ENCODE measurements at regions not wholly inside any gene's neighbourhood (a gene's known extent, or its start where the extent isn't known, plus 50 kb on each side); places are given as distances from the start of the nearest gene placed in this dataset.

GRCh38 chr4:72974694-72975487, 94.6 kb downstream of the COX18 start:
- no peak for DNase-seq (ENCODE audit: low read depth)
- no peaks in the 10 kb centered on the region for H3K27me3 ChIP-seq (ENCODE audit: control insufficient read depth, insufficient read depth, low read length)
- H3K36me3 ChIP-seq (ENCODE audit: control insufficient read depth, insufficient read depth, low read length), result no peaks in the 10 kb centered on the region
- POLR2A ChIA-PET, result interaction anchor here (0.6 kb wide), 1 partner anchor 477 kb away, joined by 3 read pairs; no protein-coding TSS in a partner anchor
- TF ChIP-seq, protein P1, sequence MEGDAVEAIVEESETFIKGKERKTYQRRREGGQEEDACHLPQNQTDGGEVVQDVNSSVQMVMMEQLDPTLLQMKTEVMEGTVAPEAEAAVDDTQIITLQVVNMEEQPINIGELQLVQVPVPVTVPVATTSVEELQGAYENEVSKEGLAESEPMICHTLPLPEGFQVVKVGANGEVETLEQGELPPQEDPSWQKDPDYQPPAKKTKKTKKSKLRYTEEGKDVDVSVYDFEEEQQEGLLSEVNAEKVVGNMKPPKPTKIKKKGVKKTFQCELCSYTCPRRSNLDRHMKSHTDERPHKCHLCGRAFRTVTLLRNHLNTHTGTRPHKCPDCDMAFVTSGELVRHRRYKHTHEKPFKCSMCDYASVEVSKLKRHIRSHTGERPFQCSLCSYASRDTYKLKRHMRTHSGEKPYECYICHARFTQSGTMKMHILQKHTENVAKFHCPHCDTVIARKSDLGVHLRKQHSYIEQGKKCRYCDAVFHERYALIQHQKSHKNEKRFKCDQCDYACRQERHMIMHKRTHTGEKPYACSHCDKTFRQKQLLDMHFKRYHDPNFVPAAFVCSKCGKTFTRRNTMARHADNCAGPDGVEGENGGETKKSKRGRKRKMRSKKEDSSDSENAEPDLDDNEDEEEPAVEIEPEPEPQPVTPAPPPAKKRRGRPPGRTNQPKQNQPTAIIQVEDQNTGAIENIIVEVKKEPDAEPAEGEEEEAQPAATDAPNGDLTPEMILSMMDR (IDR thresholded peaks at IDR 0.05; ENCODE audit: insufficient read depth, low read depth, low read length), result no peak
- CTCF ChIA-PET, result interaction anchor here (0.9 kb wide), 1 partner anchor 17 kb away, joined by 3 read pairs; no protein-coding TSS in a partner anchor
- H3K4me3 ChIP-seq (ENCODE audit: low read depth, low read length), result no peak overlapping the region

- CTCF ChIA-PET, result no interaction called here
- DNase-seq (ENCODE audit: low read depth), result peak; percentile 70
- Histone ChIP-seq H3K4me3 (ENCODE audit: low read depth, low read length) (no peak overlapping the region), H3K36me3 (ENCODE audit: control insufficient read depth, insufficient read depth, low read length) (no peaks in the 10 kb centered on the region), H3K27me3 (ENCODE audit: control insufficient read depth, insufficient read depth, low read length) (no peaks in the 10 kb centered on the region)
- POLR2A ChIA-PET, result no interaction called here
- TF ChIP-seq, protein P1 (IDR thresholded peaks at IDR 0.05; ENCODE audit: insufficient read depth, low read depth, low read length), result no peak
Observed at GRCh38 chr4:72971572-72971971, 97.9 kb downstream of the COX18 start.

- TF ChIP-seq, protein P1 (IDR thresholded peaks at IDR 0.05; ENCODE audit: insufficient read depth, low read depth, low read length), result no peak
- no peaks in the 10 kb centered on the region for H3K27me3 ChIP-seq (ENCODE audit: control insufficient read depth, insufficient read depth, low read length)
- no peak for DNase-seq (ENCODE audit: low read depth)
- ChIA-PET POLR2A (no interaction called here), CTCF (no interaction called here)
- H3K4me3 ChIP-seq (ENCODE audit: low read depth, low read length), result no peak overlapping the region
- H3K36me3 ChIP-seq (ENCODE audit: control insufficient read depth, insufficient read depth, low read length), result no peaks in the 10 kb centered on the region
Observed at GRCh38 chr4:72970756-72971155, 98.8 kb downstream of the COX18 start.

DNA sequence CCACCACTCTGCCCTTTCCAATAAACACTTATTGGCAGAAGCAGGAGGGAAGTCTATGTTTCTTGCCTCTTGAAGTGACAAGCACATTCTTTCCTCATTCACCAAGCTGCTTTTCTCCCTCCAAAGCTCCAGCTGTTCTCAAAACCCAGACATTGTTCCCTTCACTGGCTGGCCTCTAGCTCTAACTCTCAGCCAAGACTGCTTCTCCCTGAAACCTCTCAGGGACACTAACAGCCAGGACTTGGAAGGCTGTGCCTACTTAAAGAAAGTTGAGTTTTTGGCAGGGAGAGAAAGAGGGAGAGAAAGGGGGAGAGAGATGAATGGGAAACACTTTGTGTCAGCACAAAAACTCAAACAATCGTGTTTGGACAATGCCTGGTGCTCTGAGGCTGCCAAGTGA, 99.5 kb downstream of the COX18 start:
- no peaks in the 10 kb centered on the region for H3K27me3 ChIP-seq (ENCODE audit: control insufficient read depth, insufficient read depth, low read length)
- no peaks in the 10 kb centered on the region for H3K36me3 ChIP-seq (ENCODE audit: control insufficient read depth, insufficient read depth, low read length)
- POLR2A ChIA-PET, result no interaction called here
- CTCF ChIA-PET, result no interaction called here
- no peak overlapping the region for H3K4me3 ChIP-seq (ENCODE audit: low read depth, low read length)
- DNase-seq (ENCODE audit: low read depth), result no peak
- TF ChIP-seq, protein P1 (IDR thresholded peaks at IDR 0.05; ENCODE audit: insufficient read depth, low read depth, low read length), result no peak

DNA sequence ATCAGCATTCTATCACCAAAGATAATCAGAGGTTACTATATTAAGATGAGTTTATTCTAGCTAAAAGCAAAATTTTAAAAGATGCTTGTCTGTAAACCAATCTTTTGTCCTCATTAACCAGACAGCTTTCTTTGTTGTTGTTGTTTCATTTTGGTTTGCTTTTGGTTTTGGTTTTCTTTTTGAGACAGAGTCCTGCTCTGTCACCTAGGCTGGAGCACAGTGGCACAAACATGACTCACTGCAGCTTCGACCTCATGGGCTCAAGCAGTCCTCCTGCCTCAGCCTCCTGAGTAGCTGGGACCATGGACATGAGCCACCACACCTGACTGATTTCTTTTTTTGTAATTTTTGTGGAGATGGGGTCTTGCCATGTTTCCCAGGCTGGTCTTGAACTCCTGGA, 102.9 kb downstream of the COX18 start:
- no peak for DNase-seq (ENCODE audit: low read depth)
- ChIA-PET POLR2A (no interaction called here), CTCF (interaction anchor here (0.9 kb wide), 1 partner anchor 19 kb away, joined by 3 read pairs; no protein-coding TSS in a partner anchor)
- no peaks in the 10 kb centered on the region for H3K27me3 ChIP-seq (ENCODE audit: control insufficient read depth, insufficient read depth, low read length)
- H3K36me3 ChIP-seq (ENCODE audit: control insufficient read depth, insufficient read depth, low read length), result no peaks in the 10 kb centered on the region
- H3K4me3 ChIP-seq (ENCODE audit: low read depth, low read length), result no peak overlapping the region
- TF ChIP-seq, protein P1 (IDR thresholded peaks at IDR 0.05; ENCODE audit: insufficient read depth, low read depth, low read length), result no peak
